Activated T-cell treated with anti-CD3 and anti-CD28 coated beads, Interleukin-2, amount 50 U/mL, for 24 hours (primary cell): ENCODE measurements at regions not wholly inside any gene's neighbourhood (a gene's known extent, or its start where the extent isn't known, plus 50 kb on each side); places are given as distances from the start of the nearest gene placed in this dataset.

ENCODE experiments used
- DNase-seq: peaks from one replicate; pipeline ENCODE4 v3.0.0-alpha.2; 2020
- H3K27ac Mint-ChIP-seq: 2 replicates; pipeline ENCODE4 v1.8.0; 2020; ENCODE audit warnings: mild to moderate bottlenecking, mixed read lengths
- H3K27me3 Mint-ChIP-seq: 2 replicates; pipeline ENCODE4 v1.8.0; 2020; ENCODE audit warnings: mixed read lengths
- H3K36me3 Mint-ChIP-seq: 2 replicates; pipeline ENCODE4 v1.8.0; 2020; ENCODE audit warnings: low read depth, mixed read lengths
- H3K4me1 Mint-ChIP-seq: 2 replicates; pipeline ENCODE4 v1.8.0; 2020; ENCODE audit warnings: low read depth, mixed read lengths
- H3K4me3 Mint-ChIP-seq: 2 replicates; pipeline ENCODE4 v1.8.0; 2020; ENCODE audit warnings: mild to moderate bottlenecking, moderate library complexity, mixed read lengths
- H3K9me3 Mint-ChIP-seq: 2 replicates; pipeline ENCODE4 v1.8.0; 2020; ENCODE audit warnings: mixed read lengths

DNA sequence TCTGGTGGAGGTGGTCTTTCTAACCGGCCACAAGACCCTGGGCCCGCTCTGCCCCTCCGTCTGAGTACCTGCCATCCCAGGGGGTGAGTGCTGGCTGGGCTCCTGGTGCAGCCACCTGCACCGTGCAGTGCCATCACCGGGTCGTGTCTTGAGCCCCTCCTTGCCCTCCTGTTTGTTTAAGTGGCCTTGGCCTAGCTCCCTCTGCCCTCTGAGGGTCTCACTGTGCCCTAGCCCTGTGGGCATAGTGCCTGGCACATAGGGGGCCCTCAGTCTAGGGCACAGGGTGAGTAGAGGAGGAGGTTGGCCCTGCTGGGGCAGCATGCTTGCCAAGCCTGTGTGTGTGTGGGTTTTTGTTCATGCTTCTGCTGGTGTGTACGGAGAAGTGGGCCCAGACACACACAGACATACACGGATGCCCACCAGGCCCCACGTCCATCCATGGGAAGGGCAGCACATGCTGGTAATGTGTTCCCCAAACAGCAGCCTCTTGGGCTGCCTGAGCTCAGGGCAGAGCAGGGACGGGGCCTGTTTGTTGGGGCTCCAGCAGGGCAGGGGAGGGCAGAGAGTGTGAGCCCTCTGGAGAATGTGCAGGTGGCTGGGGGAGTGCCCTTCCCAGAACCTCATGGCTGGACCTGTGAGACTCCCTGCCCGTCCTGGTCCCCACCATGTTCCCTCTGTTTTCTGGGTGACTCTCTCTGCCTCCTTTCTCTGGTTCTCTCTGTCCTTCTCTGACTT, 94.6 kb downstream of the GLI2 start:
- no peak for DNase-seq
- no peaks in the 10 kb centered on the region for H3K9me3 Mint-ChIP-seq
- no peaks in the 10 kb centered on the region for H3K4me1 Mint-ChIP-seq
- H3K36me3 Mint-ChIP-seq: no peaks in the 10 kb centered on the region
- H3K4me3 Mint-ChIP-seq: no peak overlapping the region
- H3K27me3 Mint-ChIP-seq: no peaks in the 10 kb centered on the region
- H3K27ac Mint-ChIP-seq: no peak overlapping the region

DNA sequence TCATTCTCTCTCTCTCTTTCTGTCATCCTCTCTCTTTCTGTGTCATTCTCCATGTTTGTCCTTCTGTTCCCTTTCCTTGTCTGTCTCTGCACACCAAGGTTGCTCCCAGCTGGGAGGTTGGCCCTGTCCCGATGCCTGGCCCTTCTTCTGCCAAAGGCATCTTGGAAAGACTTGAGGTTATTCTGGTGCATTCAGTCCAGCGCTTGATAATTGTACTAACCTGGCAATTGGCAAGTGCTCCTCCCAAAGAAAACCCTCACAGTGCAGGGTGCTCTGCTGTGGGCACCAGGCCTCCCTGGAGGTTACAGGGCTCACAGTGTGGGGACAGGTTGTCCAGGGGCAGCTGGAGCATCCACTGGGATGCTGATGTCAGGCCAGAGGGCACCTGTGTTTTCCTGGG, 95.4 kb downstream of the GLI2 start:
- H3K27me3 Mint-ChIP-seq: no peaks in the 10 kb centered on the region

DNA sequence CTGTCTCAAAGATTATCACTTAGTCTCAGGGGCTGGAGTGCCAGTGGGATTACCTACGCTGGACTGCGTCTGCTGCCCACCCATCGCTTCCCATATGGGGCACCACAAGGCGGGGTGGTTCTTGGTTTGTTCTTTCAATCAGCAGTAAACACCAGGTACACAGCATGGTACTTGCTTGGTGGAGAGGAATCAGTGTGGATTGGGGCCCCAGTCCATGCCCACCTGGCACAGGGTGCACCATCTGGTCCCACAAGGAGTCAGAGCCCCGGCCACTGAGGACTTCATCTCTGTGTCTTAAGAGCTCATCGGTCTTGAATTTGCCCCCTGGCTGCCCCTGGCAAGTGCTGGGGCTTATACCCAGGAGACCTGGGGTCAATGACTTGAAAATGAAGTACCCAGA, 96.2 kb downstream of the GLI2 start:
- DNase-seq: no peak
- no peaks in the 10 kb centered on the region for H3K36me3 Mint-ChIP-seq
- no peak overlapping the region for H3K27ac Mint-ChIP-seq
- no peaks in the 10 kb centered on the region for H3K9me3 Mint-ChIP-seq
- no peaks in the 10 kb centered on the region for H3K4me1 Mint-ChIP-seq
- no peaks in the 10 kb centered on the region for H3K27me3 Mint-ChIP-seq
- H3K4me3 Mint-ChIP-seq: no peak overlapping the region

More for the DNA sequence above, 95.4 kb downstream of the GLI2 start:
- no peaks in the 10 kb centered on the region for H3K9me3 Mint-ChIP-seq
- no peaks in the 10 kb centered on the region for H3K4me1 Mint-ChIP-seq
- no peaks in the 10 kb centered on the region for H3K36me3 Mint-ChIP-seq
- H3K4me3 Mint-ChIP-seq: no peak overlapping the region
- no peak for DNase-seq
- no peak overlapping the region for H3K27ac Mint-ChIP-seq

DNA sequence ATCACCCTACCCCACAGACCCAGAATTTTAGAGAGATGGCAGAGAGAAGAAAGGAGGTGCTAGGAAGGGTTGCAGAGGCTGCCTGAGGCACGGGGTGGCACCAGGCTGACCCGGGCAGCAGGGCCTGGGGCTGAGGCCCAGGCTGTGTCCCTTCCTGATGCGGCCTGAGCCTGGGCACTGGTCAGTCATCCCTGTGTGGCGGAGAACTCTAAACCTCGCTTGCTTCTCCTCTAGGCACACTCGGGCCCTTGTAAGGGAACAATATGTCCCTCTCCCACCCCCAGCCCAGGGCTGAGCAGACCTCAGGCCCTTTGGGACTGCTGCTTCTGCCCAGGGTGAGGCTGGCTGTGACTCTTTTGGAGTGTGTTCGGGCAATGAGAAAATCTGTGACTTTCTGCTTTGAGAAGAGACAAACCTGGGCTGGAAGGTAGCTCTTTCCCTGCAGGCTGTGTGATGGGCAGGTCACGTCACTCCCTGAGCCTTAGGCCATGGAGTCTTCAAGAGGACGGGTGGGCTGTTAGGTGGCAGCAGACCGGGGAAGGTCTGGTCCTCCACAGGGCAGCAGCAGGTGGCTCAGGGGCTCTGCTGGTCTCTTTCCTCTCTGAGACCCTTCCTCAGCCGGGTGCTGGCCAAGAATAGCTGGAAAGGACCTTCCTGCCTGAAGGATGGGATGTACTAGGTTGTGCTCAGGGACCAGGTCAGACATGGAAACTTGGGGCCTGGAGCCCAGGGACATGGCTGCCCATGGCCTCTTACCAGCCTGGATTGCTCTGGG, 96.8 kb downstream of the GLI2 start:
- Mint-ChIP-seq H3K4me3 (no peak overlapping the region), H3K36me3 (no peaks in the 10 kb centered on the region), H3K9me3 (no peaks in the 10 kb centered on the region)

DNA sequence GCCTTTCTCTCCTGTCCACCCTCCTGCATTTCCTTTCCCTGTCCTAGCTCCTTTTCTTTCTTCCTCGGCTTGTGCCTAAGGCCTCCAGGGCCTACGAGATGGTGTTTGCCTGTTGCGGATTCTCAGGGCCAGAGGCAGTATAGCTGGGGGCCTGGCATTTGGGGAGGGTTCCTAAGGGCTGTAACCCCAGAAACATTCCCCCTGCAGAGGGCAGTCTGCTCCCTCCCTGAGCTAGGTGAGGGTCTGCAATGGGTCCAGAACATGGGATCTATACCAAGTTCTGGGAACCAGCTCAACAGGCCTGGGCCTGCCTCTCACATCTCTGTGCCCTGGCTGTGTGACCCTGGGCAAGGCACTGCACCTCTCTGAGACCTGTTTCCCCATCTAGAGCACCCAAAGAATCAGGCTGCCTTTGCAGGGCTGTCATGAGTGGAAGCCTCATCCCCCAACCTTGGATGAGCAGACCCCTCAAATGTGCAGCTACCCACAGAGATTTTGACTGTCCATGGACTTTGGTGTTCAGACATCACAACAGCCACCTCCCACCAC, 97.5 kb downstream of the GLI2 start:
- DNase-seq: no peak
- Mint-ChIP-seq H3K4me3 (no peak overlapping the region), H3K27ac (no peak overlapping the region), H3K27me3 (no peaks in the 10 kb centered on the region), H3K9me3 (no peaks in the 10 kb centered on the region), H3K4me1 (no peaks in the 10 kb centered on the region), H3K36me3 (no peaks in the 10 kb centered on the region)

More for the DNA sequence above, 96.8 kb downstream of the GLI2 start:
- no peak for DNase-seq
- Mint-ChIP-seq H3K27ac (no peak overlapping the region), H3K27me3 (no peaks in the 10 kb centered on the region), H3K4me1 (no peaks in the 10 kb centered on the region)

DNA sequence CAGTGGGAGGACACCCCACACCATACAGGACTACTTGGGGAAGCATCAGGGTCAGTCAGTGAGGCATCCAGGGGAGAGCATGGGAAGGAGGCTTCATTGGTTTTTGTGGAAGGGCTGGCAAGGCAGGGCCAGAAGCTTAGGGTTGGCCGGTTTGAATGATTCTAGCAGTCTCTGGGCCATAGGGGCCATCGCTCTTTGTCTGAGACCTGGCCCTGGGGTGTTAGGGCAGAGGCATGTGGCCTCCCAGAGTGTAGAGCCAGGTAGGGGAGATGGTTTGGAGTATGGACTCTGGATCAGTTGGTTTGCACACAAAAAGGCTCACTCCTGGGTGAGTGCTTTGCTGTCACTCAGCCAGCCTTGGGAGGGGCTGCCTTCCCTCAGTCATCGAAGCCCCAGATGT, 98.5 kb downstream of the GLI2 start:
- Mint-ChIP-seq H3K4me1 (no peaks in the 10 kb centered on the region), H3K27me3 (no peaks in the 10 kb centered on the region), H3K36me3 (no peaks in the 10 kb centered on the region), H3K9me3 (no peaks in the 10 kb centered on the region), H3K27ac (no peak overlapping the region), H3K4me3 (no peak overlapping the region)
- DNase-seq: no peak

DNA sequence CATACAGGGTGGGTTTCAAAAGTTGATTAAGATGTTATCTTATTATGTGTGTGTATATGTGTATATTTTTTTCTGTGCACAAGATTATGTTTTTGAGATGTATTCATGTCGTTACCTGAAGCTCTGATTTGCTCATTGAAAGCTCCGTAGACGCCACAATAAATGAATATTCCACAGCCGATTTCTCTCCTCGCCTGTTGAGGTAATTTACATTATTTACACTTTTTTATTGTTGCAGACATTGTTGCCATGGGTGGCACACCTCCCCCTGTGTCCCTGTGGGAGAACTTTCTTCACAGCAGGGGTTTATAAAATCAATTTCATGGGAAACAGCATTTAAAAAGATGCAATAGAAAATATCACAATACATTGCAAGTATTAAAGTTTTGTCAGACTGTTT, 100.6 kb downstream of the GLI2 start:
- no peaks in the 10 kb centered on the region for H3K27me3 Mint-ChIP-seq
- no peaks in the 10 kb centered on the region for H3K9me3 Mint-ChIP-seq
- H3K36me3 Mint-ChIP-seq: no peaks in the 10 kb centered on the region
- H3K27ac Mint-ChIP-seq: no peak overlapping the region
- DNase-seq: no peak
- H3K4me1 Mint-ChIP-seq: no peaks in the 10 kb centered on the region
- no peak overlapping the region for H3K4me3 Mint-ChIP-seq

DNA sequence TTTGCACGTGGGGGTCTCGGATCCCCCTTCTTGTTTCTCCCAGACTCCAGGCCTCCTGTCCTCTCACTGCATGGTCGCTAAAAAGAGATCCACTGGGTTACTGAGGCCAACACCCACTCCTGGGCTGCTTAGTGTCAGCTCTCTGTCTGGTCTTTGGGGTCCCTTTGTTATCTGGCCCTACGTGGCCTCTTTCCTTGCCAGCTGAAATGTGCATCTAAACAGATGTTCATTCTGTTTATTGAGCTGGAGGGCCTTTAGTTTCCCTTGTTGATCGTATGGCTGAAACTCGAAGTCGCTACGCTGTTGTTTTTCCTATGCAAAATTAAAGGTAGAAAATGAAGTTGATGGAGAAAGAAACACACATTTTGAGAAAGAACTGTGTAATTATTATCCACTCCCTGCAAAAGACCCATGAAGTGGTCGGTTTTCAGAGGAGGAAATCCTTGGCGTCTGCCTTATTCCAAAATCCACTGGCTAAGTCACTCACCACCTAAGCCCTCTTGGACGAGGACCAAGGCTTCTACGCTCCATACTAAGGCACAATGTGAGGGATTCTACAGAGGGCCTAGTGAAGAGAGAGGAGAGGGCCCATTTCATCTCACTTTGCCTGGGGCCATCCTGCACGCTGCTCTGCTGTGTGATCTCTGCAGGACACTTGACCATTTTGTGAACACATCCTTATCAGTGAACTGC, 105.3 kb downstream of the GLI2 start:
- Mint-ChIP-seq H3K9me3 (no peaks in the 10 kb centered on the region), H3K27ac (no peak overlapping the region), H3K4me1 (no peaks in the 10 kb centered on the region), H3K4me3 (no peak overlapping the region), H3K36me3 (no peaks in the 10 kb centered on the region), H3K27me3 (no peaks in the 10 kb centered on the region)
- no peak for DNase-seq

DNA sequence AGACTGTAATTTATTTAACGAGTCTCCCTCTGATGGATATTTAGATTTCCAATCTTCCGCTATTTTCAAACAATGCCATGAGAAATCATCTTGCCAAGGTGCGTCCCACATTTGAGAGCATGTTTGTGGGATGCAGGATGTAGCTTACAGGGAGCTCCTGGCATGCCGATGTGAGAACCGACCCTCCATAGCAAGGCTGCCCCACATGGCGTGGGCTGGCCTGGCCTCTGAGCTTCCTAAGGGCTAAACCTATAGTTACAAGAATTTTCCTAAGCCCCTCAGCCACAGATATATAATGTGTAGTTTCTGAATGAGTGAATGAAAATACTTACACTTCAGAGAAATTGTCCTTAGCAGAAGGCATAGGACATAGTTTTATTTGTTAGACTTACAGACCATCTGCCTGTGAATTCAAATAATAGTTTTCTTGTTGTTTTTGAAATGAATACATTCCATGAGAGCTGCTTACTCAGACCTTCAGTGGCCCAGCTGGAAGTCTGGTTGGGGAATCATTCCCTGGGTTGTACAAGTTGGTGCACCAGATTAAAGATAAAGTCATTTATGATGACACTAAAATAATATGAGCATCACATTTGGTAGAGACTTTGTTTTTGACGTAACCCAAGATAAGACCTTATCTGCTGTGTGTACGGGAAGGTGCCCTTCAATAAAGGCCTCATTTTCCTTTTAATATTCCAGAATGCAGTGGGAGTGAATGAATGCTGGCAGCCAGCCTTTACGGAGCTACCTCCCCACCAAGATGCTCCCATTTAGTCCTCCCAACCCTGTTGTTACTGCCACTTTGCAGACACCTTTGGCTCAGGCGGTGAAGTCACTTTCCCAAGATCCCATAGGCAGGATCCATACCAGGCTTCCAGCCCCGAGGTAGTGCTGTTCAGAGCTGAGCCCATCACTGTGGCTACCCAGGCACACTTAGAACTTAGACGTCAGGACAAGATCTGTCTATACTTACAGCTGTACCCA, 107.1 kb downstream of the GLI2 start:
- no peaks in the 10 kb centered on the region for H3K4me1 Mint-ChIP-seq
- H3K27me3 Mint-ChIP-seq: no peaks in the 10 kb centered on the region
- no peak for DNase-seq
- no peaks in the 10 kb centered on the region for H3K9me3 Mint-ChIP-seq
- no peak overlapping the region for H3K4me3 Mint-ChIP-seq
- H3K36me3 Mint-ChIP-seq: no peaks in the 10 kb centered on the region
- H3K27ac Mint-ChIP-seq: no peak overlapping the region

DNA sequence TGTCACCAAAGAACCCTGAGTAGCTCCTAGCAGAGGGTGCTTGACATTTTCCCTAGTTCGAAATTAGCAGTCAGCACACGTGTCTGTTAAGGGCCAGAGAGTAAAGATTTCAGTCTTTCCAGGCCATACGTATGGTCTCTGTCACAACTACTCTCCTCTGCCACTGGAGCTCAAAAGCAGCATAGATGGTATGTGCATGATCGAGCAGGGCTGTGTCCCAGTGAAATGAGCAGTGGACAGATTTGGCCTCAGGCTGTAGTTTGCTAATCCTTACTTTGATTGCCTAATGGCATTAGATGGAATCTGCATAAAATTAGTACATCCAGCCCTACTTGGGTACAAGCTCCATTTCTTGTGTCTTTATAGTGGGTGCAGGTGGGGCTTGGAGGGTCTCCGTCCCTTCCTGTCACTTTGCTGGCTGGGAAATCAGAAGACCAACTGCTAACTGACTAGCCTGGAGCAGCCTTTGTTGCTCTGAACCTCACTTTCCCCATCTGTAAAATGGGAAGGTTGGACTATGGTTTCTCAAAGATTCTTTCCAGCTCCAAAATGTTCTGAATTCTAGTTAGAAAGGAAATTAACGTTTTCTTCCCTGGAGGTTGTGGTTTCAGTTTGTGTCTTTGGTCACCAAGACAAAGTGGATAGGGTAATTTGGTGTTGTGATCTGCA, 108.5 kb downstream of the GLI2 start:
- Mint-ChIP-seq H3K4me3 (no peak overlapping the region), H3K4me1 (no peaks in the 10 kb centered on the region), H3K27me3 (no peaks in the 10 kb centered on the region), H3K9me3 (peaks cover 4% of the 10 kb centered on the region), H3K27ac (no peak overlapping the region), H3K36me3 (no peaks in the 10 kb centered on the region)
- DNase-seq: no peak

DNA sequence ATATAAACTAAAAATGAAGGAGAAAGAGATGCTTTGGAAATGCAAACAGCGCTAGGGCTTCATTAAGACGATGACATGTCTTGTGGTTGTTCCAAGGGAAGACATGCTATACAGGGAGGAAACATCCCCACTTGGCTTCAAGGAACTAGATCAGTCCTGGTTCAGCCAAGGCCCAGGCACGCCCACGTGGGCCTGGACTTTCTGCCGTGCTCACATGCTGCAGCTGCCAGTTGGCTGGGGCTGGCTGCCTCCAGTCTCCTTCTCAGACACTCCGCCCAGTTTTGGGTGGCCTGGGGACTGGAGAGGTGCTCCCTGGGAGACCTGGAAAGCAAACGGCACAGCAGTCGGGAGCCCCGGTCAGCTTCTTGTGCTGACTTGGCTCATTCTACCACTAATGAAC, 109.6 kb downstream of the GLI2 start:
- no peak for DNase-seq
- no peak overlapping the region for H3K4me3 Mint-ChIP-seq
- no peaks in the 10 kb centered on the region for H3K4me1 Mint-ChIP-seq
- H3K27me3 Mint-ChIP-seq: no peaks in the 10 kb centered on the region
- no peaks in the 10 kb centered on the region for H3K36me3 Mint-ChIP-seq
- H3K27ac Mint-ChIP-seq: no peak overlapping the region
- peaks cover 10% of the 10 kb centered on the region for H3K9me3 Mint-ChIP-seq

DNA sequence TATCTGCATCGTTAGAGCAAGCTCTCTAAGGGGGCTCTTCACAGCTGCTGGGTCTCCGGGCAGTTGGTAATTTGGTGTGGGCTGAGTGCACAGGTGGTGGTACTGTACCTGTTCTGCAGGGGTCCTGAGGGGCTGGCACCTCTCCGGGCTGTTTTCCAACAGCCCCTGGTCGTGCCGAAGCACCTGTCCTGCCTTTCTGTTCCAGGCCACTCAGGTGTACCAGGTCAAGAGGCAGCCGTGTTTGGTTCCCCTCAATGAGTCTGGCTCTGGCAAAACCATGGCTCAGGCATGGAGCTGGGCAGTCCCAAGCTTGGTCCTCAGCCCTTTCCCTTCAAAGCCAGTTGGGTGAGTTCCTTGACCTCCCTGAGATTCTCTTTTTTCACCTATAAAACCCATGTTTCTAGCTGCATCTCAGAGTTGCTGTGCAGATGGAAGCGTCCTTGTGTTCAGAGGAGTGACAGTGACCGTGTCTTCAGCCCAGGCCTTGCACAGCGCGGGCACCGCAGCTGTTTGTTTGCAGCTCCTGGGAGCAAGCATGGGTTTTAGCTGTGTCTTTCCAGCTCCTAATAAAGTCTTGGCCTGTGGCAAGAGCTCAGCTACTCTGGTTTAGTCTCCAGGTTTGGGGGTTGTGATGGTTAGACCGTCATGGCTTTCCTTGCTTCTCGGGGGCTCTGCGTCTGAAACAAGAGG, 110.9 kb downstream of the GLI2 start:
- DNase-seq: no peak
- Mint-ChIP-seq H3K4me3 (no peak overlapping the region), H3K4me1 (no peaks in the 10 kb centered on the region), H3K27me3 (no peaks in the 10 kb centered on the region), H3K9me3 (peaks cover 10% of the 10 kb centered on the region), H3K27ac (no peak overlapping the region), H3K36me3 (no peaks in the 10 kb centered on the region)

DNA sequence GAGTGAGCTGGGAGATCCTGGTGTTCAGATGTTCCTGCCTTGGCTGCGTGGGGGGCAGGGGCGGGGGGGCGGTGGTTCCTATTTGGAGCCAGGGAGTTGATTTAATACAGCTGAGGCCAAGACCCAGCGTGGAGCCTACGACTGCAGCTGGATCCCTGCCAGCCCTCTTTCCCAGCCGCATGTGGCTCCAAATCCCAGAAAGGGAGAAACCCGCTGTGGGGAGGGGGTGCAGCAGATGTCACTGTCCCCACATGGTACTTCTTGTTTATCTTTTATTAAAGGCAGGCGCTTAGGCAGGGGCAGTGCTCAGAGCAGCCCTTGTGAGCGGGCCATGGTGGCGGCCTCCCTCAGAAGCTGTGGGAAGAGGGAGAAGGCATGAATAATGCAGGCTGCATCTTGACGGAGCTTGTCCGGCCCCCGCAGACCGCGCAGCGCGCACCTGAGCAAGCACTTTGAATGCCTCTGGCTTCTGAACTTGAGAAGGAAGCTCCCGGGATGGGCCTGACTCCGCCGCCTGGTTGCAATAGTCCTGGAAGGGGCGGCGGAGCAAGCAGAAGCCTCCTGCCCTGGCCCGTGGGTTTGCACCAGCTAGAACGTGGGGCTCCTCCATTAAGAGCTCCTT, 112.1 kb downstream of the GLI2 start:
- Mint-ChIP-seq H3K9me3 (peaks cover 10% of the 10 kb centered on the region), H3K4me1 (no peaks in the 10 kb centered on the region), H3K27me3 (no peaks in the 10 kb centered on the region), H3K36me3 (no peaks in the 10 kb centered on the region), H3K27ac (no peak overlapping the region), H3K4me3 (no peak overlapping the region)
- DNase-seq: no peak
